GM18511 (cell line): ENCODE measurements at regions not wholly inside any gene's neighbourhood (a gene's known extent, or its start where the extent isn't known, plus 50 kb on each side); places are given as distances from the start of the nearest gene placed in this dataset.
A peak's percentile ranks its signal among the peaks of the same experiment; 100 is the strongest.

Experiments
- ATAC-seq: cut with Tn5 transposase; IDR thresholded peaks from one replicate; pipeline ENCODE4 v1.9.1; 2021; ENCODE audit warnings: mild to moderate bottlenecking, moderate library complexity; ENCODE audit not compliant: unreplicated experiment

- ATAC-seq = no peak
These were observed 380.7 kb upstream of the GOLIM4 start for GRCh38 chr3:168476360-168476980.

GRCh38 chr3:168475704-168476103 is 380.0 kb upstream of the GOLIM4 start:
- no peak for ATAC-seq

GRCh38 chr3:168473334-168473890 is 377.7 kb upstream of the GOLIM4 start:
- no peak for ATAC-seq

- no peak for ATAC-seq
These were observed 377.1 kb upstream of the GOLIM4 start for GRCh38 chr3:168472783-168473182.

GRCh38 chr3:168470380-168470779 is 374.7 kb upstream of the GOLIM4 start:
- no peak for ATAC-seq

GRCh38 chr3:168469436-168469835 is 373.7 kb upstream of the GOLIM4 start:
- ATAC-seq = no peak

- ATAC-seq = peak; percentile 69
These were observed 371.5 kb upstream of the GOLIM4 start for GRCh38 chr3:168467115-168467714.

- no peak for ATAC-seq
These were observed 366.1 kb upstream of the GOLIM4 start for GRCh38 chr3:168461793-168462192.

GRCh38 chr3:168459226-168459784 is 363.6 kb upstream of the GOLIM4 start:
- no peak for ATAC-seq

- ATAC-seq = no peak
These were observed 362.3 kb upstream of the GOLIM4 start for GRCh38 chr3:168457954-168458539.

- ATAC-seq = no peak
These were observed 360.1 kb upstream of the GOLIM4 start for GRCh38 chr3:168455814-168456213.

GRCh38 chr3:168453623-168454022 is 357.9 kb upstream of the GOLIM4 start:
- no peak for ATAC-seq

GRCh38 chr3:168443965-168444364 is 348.2 kb upstream of the GOLIM4 start:
- no peak for ATAC-seq

GRCh38 chr3:168442502-168442901 is 346.8 kb upstream of the GOLIM4 start:
- no peak for ATAC-seq

GRCh38 chr3:168436245-168436724 is 340.6 kb upstream of the GOLIM4 start:
- no peak for ATAC-seq

GRCh38 chr3:168431491-168431890 is 335.8 kb upstream of the GOLIM4 start:
- ATAC-seq = no peak

- ATAC-seq = no peak
These were observed 332.2 kb upstream of the GOLIM4 start for GRCh38 chr3:168427835-168428475.

GRCh38 chr3:168427156-168427555 is 331.4 kb upstream of the GOLIM4 start:
- no peak for ATAC-seq

GRCh38 chr3:168425936-168426595 is 330.3 kb upstream of the GOLIM4 start:
- ATAC-seq = no peak

GRCh38 chr3:168424059-168424734 is 328.5 kb upstream of the GOLIM4 start:
- no peak for ATAC-seq
